ENCODE measurements at regions not wholly inside any gene's neighbourhood (a gene's known extent, or its start where the extent isn't known, plus 50 kb on each side); places are given as distances from the start of the nearest gene placed in this dataset.

- Histone ChIP-seq H2BK20ac (ENCODE audit: low read length) (no peak overlapping the region), H3K9ac (replicated peaks in 1 of 4; ENCODE audit: extremely low read depth in 1 of 4, low read depth in 3 of 4, low read length in 3 of 4) (no peak overlapping the region), H2BK5ac (ENCODE audit: low read depth, low read length) (no peak overlapping the region), H3K4ac (replicated peaks; ENCODE audit: insufficient read length, low read depth, low read length) (no peak overlapping the region), H2BK12ac (ENCODE audit: low read depth, low read length) (no peak overlapping the region), H3K79me1 (ENCODE audit: low read depth, low read length) (no peaks in the 10 kb centered on the region), H3K79me2 (ENCODE audit: control insufficient read depth in 1 of 2, insufficient read depth in 2 of 2, low read length in 2 of 2) (no peaks in the 10 kb centered on the region), H3K9me3 (ENCODE audit: insufficient read depth in 2 of 2, low read depth in 1 of 2, low read length in 1 of 2) (peaks cover 4 to 5% of the 10 kb centered on the region in 2 experiments; a peak in 3 of 4 replicates), H2AFZ (ENCODE audit: low read length) (no peak overlapping the region), H3K23me2 (ENCODE audit: low read depth, low read length) (no peaks in the 10 kb centered on the region), H3K27ac (ENCODE audit: low read depth, low read length) (no peak overlapping the region), H3K4me1 (replicated peaks in 1 of 4; ENCODE audit: control insufficient read depth in 3 of 4, insufficient read depth in 4 of 4, low read length in 3 of 4) (no peaks in the 10 kb centered on the region; a peak in 2 of 7 replicates), H3K4me2 (ENCODE audit: insufficient read depth in 1 of 2, low read depth in 2 of 2, low read length in 2 of 2) (no peak overlapping the region), H2AK5ac (ENCODE audit: low read depth, low read length) (no peak overlapping the region), H2BK120ac (replicated peaks; ENCODE audit: low read depth, low read length) (no peak overlapping the region), H4K20me1 (replicated peaks in 1 of 2; ENCODE audit: control insufficient read depth in 1 of 2, insufficient read depth in 2 of 2, low read length in 2 of 2) (no peaks in the 10 kb centered on the region), H3K18ac (ENCODE audit: extremely low read depth, low read length) (no peak overlapping the region), H4K91ac (replicated peaks; ENCODE audit: insufficient read length, low read length) (no peak overlapping the region), H4K8ac (ENCODE audit: extremely low read depth, insufficient read depth, low read length) (no peak overlapping the region), H4K5ac (ENCODE audit: insufficient read length, low read depth, low read length) (no peak overlapping the region), H3K56ac (replicated peaks; ENCODE audit: insufficient read length, low read depth, low read length) (no peak overlapping the region), H3K36me3 (ENCODE audit: control insufficient read depth in 2 of 4, insufficient read depth in 4 of 4, low read length in 3 of 4) (no peaks in the 10 kb centered on the region), H2BK15ac (ENCODE audit: low read length) (no peak overlapping the region), H3K14ac (ENCODE audit: insufficient read length) (no peak overlapping the region), H3K23ac (ENCODE audit: insufficient read length) (no peak overlapping the region), H3K4me3 (ENCODE audit: extremely low read depth in 1 of 4, insufficient read depth in 2 of 4, low read depth in 3 of 4, low read length in 4 of 4) (no peak overlapping the region), H3K27me3 (replicated peaks in 1 of 4; ENCODE audit: control insufficient read depth in 3 of 4, extremely low read depth in 1 of 4, insufficient read depth in 3 of 4, low read length in 3 of 4) (no peaks in the 10 kb centered on the region)
- ChIA-PET CTCF (ENCODE audit: partially characterized antibody) (interaction anchor here (0.6 to 0.7 kb wide), 3 partner anchors 160 to 376 kb away, joined by 3 read pairs; no protein-coding TSS in a partner anchor), POLR2A (ENCODE audit: partially characterized antibody) (no interaction called here)
- peak in 1 of 2 experiments; percentile 35 for DNase-seq (ENCODE audit: low read depth in 1 of 2, low spot score in 2 of 2)
- 84% methylated on average over 8 of the region's 8 CpGs; no CpG with 5 or more reads in 1 of the 2 experiments for WGBS, 2 experiments (ENCODE audit: extremely low coverage in 1 of 2, insufficient coverage in 1 of 2, insufficient read length in 1 of 2, insufficient replicate concordance in 2 of 2, low coverage in 1 of 2, low lambda C conversion rate in 2 of 2, missing lambda C conversion rate in 1 of 2)
- no peak for FAIRE-seq
- TF ChIP-seq SIRT6 (IDR thresholded peaks at IDR 0.05; ENCODE audit: low read length) (no peak), SRF (IDR thresholded peaks at IDR 0.05; ENCODE audit: low read depth, low read length) (no peak), USF2 (IDR thresholded peaks at IDR 0.05; ENCODE audit: low read length) (no peak), ATF2 (IDR thresholded peaks at IDR 0.05; ENCODE audit: low read length) (no peak), FOSL1 (IDR thresholded peaks at IDR 0.05; ENCODE audit: insufficient read depth, low read depth, low read length) (no peak), EP300 (IDR thresholded peaks at IDR 0.05; ENCODE audit: borderline replicate concordance in 1 of 2, low read depth in 2 of 2, low read length in 2 of 2) (no peak), EZH2 (IDR thresholded peaks at IDR 0.05; ENCODE audit: low read depth, low read length, severe bottlenecking) (no peak), JUN (IDR thresholded peaks at IDR 0.05; ENCODE audit: low read depth, low read length) (no peak)
Measured at GRCh38 chr2:16123421-16123820, 183.1 kb downstream of the MYCN start.

All from H1 (cell line).